HG03060 (cell line): ENCODE measurements at regions not wholly inside any gene's neighbourhood (a gene's known extent, or its start where the extent isn't known, plus 50 kb on each side); places are given as distances from the start of the nearest gene placed in this dataset.

Experiments used
- ATAC-seq: cut with Tn5 transposase; IDR thresholded peaks from one replicate; pipeline ENCODE4 v1.9.1; 2021; ENCODE audit warnings: low read depth, moderate number of reproducible peaks; ENCODE audit not compliant: unreplicated experiment

DNA sequence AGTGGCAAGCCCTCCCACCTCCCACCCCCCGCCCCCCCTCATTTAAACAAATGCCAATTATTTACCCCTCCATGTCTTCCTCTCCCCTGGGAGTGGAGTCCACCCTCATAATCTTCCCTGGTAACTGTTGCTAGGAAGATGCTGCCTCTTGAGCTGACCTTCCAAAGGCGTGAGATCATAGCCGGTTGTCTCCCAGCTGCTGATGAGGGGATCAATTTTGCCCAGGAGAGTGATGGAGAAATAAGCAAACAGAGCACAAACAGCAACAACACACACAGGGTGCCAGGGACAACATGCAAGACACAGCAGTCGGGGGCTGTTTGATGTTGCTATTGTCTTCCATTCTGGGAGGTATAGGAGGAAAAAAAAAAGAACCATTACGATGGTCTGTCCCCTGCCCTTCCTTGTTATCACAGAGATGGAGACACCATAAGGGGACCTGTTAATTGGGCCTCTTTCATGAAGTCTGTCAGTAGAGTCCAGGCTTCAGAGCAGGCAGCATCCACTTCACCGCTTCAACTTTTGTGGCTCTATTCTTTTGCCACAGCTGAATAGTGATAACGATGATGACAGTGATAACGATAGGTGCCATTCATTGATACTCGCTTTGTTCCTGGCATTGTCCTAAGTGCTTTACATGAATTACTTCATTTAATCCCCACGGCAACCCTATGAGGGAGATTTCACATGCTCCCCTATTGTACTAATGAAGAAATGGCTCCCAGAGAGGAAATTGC, 76.9 kb upstream of the RGMA start:
- no peak for ATAC-seq

DNA sequence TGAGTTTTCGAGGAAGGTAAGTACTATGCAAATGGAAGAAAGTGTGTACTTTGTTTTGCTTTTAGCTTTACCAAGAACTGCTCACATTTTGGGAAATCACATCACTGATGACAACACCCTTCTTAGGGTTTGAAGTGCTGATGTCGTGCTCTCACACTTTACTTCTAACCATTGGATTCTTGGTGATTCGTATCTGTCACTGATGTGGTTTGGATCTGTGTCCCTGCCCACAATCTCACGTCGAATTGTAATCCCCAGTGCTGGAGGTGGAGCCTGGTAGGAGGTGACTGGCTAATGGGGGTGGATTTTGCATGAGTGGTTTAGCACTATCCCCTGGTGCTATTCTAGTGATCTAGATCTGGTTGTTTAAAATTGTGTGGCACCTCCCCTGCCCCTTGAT, 75.4 kb upstream of the RGMA start:
- no peak for ATAC-seq

DNA sequence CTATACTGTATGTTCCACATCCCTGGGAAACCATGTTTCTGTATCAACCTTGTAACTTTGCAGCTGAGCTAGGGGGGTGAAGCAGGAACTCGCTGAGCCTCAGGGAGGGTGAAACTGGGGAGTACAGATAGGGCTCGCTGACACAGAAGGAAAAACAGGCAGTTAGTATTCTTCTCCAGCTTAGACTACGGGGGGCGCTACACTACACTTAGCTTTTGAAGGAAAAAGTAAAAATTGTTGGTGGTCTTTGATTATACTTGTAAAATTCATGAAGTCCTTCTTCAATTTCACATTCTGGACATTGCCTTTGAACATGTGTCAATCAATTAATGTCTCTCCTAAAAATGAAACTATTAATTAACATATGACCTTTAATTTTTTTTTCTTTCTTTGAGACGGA, 73.5 kb upstream of the RGMA start:
- no peak for ATAC-seq

DNA sequence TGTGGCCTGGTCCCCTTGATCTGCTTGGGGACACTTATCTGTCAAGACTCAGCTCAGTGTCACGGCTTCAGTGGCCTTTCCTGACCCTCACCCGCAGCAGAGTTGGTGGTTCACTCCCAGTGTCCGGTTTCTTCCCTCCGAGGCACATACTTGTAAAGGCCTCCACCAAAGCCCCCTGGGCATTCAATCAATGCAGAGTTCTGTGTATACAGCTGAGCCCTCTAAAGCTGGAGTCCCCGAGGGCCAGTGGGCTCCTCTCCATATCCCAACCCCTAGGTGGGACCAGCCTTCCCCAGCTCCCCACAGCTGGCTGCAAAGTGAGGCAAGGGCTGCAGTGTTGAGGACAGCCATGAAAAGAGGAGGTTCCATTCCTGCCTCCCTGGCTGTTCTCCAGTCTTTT, 70.9 kb upstream of the RGMA start:
- no peak for ATAC-seq

DNA sequence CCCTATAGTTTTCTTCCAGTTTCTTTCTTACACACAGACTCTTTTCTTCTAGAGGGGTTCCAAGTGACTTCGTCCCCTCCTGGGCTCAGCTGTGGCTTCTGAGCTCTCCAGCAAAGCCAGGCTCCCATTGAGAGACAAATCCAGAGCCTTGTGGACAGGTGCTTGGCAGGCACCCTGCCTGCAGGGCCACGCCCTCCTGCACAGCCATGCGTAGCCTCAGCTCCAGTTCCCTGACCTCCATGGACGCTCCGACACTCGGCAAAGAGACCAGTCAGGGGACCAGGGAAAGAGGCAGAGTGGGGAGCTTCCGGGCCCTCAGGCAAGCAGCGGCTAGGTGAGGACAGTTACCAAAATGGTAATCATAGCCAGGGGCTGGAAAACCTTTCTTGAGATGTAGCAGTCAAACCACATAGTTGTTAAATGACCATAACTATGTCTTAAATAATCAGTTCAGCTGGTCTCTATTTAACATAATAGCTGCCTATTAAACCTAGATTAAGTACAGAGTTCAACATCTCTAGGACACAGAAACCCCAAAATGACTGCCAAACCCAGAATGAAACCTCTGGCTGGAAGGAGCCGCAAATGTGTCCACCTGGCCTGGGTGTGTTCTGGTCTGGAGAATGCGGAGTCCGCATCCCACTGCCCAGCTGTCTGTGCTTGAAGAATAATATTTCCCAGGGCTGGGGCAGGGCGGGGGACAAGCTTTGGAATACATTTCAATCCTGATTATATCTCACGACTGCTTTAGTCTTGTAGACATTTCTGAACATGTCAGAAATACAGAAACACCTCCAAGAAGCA, 69.3 kb upstream of the RGMA start:
- ATAC-seq = no peak

DNA sequence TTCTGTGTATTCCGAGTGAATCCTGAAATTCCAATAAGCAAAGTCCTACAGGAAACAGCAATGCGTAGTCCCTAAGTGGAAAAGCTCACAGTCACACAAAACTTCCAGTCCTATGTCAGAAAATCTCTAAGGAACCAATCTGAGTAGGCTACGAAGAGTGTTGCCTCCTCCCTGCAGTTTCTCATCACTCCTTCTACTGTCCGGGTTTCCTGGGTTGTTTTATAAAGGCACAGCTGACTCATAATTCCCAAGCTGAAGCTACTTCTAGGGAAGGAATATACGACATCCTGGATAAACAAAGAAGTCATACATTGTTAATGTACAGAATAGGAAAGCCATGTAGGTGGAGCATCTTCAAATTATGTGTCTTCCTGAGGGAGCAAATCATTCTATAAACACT, 65.7 kb upstream of the RGMA start:
- no peak for ATAC-seq

DNA sequence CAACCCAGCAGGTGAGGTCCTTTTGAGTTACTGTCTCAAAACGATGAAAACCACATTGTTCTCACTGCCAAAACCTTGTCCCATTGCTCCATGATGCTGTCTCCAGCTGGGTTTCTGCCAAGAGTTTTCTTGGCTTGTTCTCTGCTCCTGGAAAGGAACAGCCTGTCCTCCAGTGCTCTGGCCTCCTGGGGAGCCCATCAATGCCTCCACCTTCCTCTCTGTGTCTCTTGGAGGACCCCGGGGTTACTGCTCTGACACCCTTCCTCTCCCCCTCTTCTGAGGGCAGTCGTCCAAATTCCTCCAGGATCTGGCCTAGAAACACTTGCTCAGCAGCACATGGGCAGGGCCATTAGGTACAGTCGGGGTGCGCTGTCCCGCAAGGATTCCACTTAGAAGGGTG, 63.9 kb upstream of the RGMA start:
- no peak for ATAC-seq

DNA sequence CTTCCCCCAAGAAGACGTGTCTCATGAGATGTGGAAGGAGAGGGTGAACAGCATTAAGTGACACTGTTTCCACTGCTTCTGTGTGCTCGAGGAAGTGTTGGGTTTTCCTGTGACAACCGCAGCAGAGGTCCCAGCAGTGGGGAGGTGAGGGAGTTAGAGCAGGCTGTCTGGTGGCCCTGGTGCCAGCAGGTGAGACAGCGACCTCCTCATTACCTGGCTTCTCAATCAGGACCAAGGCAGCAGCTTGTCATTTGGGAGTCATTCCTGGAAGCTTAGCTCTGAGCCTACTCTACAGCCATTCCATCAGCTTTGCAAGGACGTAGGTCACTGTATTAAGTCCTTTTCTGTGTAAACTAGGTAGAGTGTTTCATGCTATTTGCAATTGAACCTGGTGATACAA, 63.3 kb upstream of the RGMA start:
- no peak for ATAC-seq

DNA sequence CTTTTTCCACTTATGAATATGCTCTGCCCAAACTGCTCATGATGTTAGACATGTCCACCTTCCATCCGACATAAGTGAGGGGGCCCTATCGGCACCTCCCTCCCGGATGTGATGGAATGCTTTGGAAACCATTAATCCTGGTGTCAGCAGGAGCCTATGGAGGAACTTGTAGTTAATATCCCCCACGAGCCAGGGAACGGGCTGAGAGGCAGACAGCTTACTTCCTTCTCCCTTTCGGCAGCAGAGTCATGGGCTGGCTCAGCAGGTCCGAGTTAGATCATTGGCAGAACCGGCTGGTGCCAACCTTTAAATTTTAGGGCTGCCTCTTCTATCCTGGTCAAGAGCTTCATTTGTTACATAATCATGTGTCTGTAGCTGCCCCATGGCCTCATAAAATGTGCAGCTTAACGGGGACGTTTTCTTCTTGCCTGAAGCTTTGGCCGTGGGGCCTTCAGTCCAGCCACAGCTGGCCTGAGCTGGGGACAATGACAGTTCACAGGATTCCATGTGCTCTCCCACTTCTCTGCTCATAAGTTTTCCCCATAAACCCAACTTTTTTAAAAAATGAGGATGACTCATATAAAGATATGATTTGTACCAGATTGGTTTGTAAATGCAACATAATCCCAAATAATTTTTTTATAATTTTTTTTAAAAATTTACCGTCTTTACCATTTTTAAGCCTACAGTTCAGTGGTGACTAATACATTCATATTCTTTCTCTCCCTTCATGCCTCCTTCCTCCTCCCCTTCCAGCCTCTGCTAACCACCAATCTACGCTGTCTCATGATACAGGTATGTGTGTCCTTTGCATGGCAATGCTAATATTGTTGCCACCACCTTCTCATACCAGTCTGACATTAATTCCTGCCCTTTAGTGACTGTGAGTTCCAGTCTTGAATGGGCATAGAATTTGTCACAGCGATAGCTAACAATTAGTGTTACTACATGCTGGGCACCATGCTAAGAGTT, 62.2 kb upstream of the RGMA start:
- ATAC-seq = no peak

DNA sequence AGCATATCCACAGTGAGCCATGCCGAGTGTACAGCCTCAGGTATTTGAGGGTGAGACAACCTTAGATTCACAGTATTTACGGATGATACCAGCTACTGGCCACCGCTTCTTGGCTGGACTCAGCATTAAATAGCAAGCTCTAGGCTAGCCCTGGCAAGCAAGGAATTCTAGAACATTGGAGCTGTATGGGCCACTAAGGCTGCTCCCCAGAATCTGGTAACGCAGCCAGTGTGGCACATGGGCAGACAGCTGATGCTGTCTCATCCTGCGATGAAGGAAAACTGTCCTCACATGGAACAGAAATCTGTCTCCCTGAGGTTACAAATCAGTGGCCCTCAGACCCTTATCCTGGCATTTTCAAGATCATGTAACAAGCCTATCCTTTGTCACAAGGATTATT, 57.6 kb upstream of the RGMA start:
- no peak for ATAC-seq

DNA sequence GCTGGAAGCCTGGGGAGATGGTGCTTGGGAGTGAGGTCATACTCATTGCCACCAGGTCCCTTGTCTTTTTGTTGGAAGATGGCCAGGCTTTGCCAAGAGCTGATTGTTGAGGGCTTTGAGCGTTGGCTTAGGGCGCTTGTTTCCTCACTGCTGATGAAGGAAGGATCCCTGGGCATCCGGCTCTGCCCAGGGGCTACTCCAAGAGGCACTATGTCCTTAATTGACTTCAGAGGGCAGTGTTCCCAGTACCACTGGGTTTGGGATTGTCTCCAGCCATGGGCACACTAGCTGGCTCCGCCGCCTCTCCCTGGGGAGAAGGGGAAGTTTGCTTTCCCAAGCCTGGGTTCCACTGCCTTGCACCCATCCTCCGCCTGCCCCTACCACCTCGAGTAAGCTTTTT, 57.2 kb upstream of the RGMA start:
- no peak for ATAC-seq

DNA sequence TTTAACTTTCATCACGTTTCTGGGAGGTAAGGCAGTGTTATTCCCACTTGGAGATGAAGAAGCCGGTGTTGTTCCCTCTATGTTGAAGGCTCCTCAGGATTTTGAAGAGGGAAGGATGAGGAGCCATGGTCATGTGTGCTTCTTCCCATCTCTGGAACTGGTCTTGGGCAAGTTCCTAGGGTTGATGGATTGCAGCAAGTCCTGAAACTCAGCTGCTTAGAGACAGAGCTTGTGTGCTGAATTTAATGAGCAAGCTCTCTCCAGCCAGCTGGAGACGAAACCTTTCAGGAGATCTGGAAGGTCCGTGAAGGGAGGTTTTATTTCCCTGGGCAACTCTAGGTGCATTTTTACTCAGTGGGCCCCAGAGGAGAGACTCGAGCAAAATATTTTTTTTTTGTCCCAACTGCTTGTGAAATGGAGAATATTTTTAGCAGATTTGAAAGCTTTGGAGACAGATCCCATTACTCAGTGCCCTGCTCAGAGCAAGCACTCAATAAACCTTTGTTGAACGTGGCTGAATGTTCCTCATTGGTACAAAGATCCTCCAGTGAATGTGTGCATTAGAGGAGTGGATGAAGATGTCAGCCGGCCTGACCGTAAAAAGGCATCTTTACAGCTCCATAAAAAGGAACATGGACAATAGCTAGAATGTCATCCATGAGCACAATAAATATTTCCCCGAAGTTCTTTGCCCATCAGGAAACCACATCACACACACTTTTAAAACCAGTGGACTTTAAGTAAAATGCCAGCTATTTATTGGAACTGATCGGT, 55.6 kb upstream of the RGMA start:
- no peak for ATAC-seq

DNA sequence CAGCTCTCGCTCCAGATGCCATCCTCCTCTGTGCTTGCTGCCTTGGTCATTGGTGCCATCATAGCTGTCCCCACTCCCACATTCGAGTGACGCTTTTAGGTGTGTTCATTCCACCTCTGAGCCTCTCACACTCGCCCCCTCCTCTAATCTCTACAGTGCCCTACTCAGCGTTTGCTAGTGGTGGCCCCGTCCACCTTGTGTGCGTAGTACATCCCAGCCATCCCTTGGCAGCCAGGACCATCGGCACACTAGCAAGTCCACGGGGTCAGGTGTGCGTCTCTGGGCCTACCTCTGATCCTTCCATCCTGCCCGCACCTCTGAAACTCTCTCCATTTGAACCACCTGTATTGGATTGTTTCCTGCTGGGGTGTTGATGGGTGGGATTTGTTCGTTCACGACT, 54.2 kb upstream of the RGMA start:
- ATAC-seq = no peak

DNA sequence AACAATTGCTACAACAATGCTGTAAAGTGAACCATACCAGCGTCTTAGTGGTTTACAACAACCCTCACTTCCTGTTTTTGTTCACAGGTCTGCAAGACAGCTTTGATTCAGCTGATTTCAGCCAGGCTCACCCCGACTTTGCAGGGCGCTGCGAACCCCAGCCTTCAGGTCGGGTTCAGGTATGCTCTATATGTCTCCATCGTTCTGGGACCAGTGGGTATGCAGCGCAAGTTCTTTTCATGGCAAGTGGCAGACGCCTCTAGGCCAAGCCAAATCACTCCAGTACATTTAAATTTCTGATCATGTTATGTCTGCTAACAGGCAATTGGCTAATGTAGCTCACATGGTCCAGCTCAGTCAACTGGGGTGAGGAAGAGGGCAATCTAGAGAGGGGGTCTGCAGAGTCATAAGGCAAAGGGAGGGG, 52.4 kb upstream of the RGMA start:
- no peak for ATAC-seq

DNA sequence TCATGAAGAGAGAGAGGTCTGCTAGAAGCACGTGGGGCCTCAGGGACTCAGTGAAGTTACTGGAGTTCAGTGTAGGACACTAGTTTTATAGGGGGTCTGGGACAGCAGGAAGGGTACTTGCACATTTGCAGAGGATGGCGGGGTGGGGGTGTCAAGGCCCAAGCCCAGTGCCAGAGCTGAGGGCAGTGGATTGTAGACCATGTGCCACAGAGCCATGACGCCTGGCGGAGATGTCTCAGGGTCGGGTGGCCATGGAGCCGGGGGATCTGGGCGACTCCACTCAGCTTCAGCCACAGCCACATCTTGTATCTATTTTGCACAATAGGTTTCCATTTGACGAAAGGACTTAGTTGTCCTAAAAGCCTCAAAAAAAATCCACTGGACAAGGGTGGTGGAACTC, 50.4 kb upstream of the RGMA start:
- no peak for ATAC-seq

DNA sequence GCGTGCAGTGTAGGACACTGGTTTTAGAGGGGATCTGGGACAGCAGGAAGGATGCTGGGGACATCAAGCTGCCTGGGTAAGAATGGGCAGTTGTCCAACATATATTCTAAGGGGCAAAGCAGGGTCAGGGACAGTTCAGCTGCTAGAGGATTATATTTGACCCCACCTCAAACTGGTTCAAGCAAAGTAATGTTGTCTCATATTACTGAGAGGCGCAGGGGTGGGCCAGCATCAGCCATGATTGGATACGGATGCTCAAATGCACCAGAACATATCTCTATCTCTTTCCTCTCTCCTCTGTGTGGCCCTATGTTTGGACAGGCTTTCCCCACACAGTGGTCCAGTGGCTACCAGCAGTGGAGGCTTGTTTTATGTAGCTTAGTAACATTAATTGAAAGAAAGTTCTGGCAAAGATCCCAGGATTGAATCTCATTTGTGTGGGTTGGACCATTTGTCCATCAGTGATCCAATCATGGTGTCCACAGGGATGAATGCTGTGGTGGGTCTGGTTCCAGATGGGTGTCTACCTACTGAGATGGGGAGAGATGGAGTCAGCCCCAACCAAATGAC, 49.8 kb upstream of the RGMA start:
- no peak for ATAC-seq
